ENCODE measurements at regions not wholly inside any gene's neighbourhood (a gene's known extent, or its start where the extent isn't known, plus 50 kb on each side); places are given as distances from the start of the nearest gene placed in this dataset.

DNA sequence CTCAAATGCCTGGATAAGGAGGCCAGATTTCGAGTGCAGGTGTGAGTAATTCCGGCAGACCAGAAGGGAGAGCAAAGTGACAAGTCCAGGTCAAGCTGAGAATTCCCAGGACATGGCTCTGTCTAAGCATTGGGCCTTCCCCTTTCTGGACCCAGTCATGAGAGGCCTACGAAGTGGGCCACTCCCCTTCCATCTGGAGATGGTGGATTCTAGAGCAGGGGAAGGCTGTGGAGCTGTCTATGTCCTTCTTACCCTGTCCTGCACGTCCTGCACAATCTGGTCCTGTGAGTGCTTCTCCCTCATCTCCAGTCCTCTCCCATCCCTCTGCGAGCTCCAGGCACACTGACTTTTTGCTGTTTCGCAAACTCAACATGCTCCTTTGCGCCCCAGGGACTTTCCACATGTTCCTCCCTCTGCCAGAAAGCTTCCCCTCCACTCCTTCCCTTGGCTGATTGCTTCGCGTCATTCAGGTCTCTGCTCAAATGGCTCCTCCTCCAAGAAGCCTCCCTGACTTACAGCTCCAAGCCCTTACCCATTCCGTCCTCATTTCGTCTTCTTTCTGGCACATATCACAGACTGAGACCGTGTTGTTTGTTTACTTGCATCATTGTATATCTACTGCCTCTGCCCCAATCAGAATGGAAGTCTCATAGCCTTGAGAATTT lies 193.2 kb downstream of the URI1 start:
- no peak overlapping the region for H3K9ac ChIP-seq (ENCODE audit: low read length)
- WGBS (ENCODE audit: extremely low coverage, insufficient coverage, low lambda C conversion rate): no CpG with 5 or more reads among the region's 12 CpGs
- H3K36me3 ChIP-seq (ENCODE audit: control insufficient read depth, insufficient read depth, low read length): no peaks in the 10 kb centered on the region
- H2BK120ac ChIP-seq (ENCODE audit: low read depth, low read length): no peak overlapping the region
- H3K79me2 ChIP-seq (ENCODE audit: control insufficient read depth, insufficient read depth, low read length): no peaks in the 10 kb centered on the region
- H3K27ac ChIP-seq (ENCODE audit: low read depth, low read length): no peak overlapping the region
- H2BK5ac ChIP-seq (ENCODE audit: low read length): no peak overlapping the region
- no peaks in the 10 kb centered on the region for H3K27me3 ChIP-seq (ENCODE audit: insufficient read depth, low read length, poor library complexity)
- no peak overlapping the region for H2AK5ac ChIP-seq (ENCODE audit: low read length)
- H3K23ac ChIP-seq (ENCODE audit: low read length): no peak overlapping the region
- no peaks in the 10 kb centered on the region for H3K4me1 ChIP-seq (ENCODE audit: control insufficient read depth, low read depth, low read length)
- no peak overlapping the region for H4K8ac ChIP-seq (ENCODE audit: low read depth, low read length)
- no peak overlapping the region for H4K5ac ChIP-seq (ENCODE audit: low read length)
- H3K4me3 ChIP-seq (ENCODE audit: low read length): no peak overlapping the region
- DNase-seq: no peak
- H3K4me2 ChIP-seq (ENCODE audit: low read length): no peak overlapping the region
- no peak overlapping the region for H3K18ac ChIP-seq (ENCODE audit: low read length)
- H3K56ac ChIP-seq (ENCODE audit: low read length): no peak overlapping the region
- no peaks in the 10 kb centered on the region for H3K79me1 ChIP-seq (ENCODE audit: low read length)
- no peak overlapping the region for H2BK15ac ChIP-seq (replicated peaks; ENCODE audit: low read depth)
- no peak overlapping the region for H3K4ac ChIP-seq (ENCODE audit: low read depth, low read length)

DNA sequence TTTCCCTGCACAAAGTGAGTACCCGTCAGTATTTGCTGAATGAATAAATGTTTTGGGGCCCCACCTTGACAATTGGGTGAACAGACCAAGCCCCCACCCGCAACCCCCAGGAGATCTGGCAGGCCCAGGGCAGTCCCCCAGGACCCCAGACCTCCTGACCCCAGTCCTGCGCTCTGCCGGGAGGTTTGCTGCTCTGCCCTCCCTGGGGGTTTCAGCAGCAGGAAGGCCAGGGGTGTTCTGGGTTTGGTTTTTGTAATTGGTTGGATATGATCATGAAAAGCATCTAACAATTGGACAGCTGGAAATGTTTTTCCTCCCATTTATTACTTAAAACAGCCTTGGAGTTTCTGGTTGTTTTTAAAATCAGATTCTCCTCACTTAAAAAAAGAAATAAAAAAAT lies 193.8 kb downstream of the URI1 start:
- Histone ChIP-seq H2AK5ac (ENCODE audit: low read length) (no peak overlapping the region), H3K4me3 (ENCODE audit: low read length) (no peak overlapping the region), H3K4me1 (ENCODE audit: control insufficient read depth, low read depth, low read length) (no peaks in the 10 kb centered on the region), H4K8ac (ENCODE audit: low read depth, low read length) (no peak overlapping the region), H3K79me2 (ENCODE audit: control insufficient read depth, insufficient read depth, low read length) (no peaks in the 10 kb centered on the region), H3K4ac (ENCODE audit: low read depth, low read length) (no peak overlapping the region), H3K18ac (ENCODE audit: low read length) (no peak overlapping the region), H2BK5ac (ENCODE audit: low read length) (no peak overlapping the region), H2BK15ac (replicated peaks; ENCODE audit: low read depth) (no peak overlapping the region), H3K23ac (ENCODE audit: low read length) (no peak overlapping the region), H3K27me3 (ENCODE audit: insufficient read depth, low read length, poor library complexity) (no peaks in the 10 kb centered on the region), H3K36me3 (ENCODE audit: control insufficient read depth, insufficient read depth, low read length) (no peaks in the 10 kb centered on the region), H3K4me2 (ENCODE audit: low read length) (no peak overlapping the region), H3K56ac (ENCODE audit: low read length) (no peak overlapping the region), H4K5ac (ENCODE audit: low read length) (no peak overlapping the region), H3K27ac (ENCODE audit: low read depth, low read length) (no peak overlapping the region), H2BK120ac (ENCODE audit: low read depth, low read length) (no peak overlapping the region), H3K79me1 (ENCODE audit: low read length) (no peaks in the 10 kb centered on the region), H3K9ac (ENCODE audit: low read length) (no peak overlapping the region)
- DNase-seq: no peak
- WGBS (ENCODE audit: extremely low coverage, insufficient coverage, low lambda C conversion rate): no CpG with 5 or more reads among the region's 4 CpGs

DNA sequence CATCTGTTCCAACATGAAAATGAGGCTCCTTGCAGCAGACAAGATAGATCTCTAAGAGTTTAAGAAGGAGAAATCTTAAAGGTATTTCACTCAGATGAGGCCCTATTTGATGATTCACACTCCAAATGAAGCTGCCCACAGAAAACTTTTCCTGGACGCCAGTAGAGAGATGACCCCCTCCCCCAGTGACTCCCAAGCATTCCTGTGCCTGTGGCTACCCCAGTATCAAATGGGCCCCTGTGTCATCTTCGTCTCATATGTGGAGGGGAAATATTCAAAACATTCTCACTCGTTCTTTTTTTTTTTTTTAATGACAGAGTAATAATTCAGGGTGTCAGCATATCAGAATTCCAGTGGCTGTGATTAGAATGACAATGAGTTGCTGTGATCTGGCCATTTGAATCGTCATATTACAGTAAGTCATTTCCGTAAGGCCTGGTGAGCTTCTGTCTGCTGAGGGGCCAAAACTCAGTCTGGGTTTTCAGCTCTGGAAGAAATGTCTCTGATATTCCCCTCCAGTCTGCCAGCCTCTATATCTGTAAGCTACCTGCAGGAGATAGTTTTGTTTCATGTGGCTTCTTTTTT lies 194.7 kb downstream of the URI1 start:
- no CpG with 5 or more reads among the region's 5 CpGs for WGBS (ENCODE audit: extremely low coverage, insufficient coverage, low lambda C conversion rate)

DNA sequence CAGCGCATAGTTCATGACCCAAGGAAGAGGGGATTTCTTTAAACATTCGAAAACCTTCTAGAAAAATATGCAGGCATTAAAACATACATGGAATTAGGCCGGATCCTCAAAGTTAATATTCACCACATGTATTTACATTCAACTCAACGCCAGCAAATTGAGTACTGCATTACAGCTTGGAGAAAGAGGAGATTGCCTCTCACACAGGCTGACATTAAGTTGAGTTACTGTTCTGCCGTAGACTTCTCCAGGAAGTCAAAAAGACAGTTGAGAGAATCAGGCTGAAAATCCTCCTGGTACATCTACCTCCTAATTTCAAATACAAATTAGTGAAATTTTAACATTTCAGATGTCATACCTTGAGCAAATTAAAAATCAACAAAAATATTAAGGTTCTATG lies 195.7 kb downstream of the URI1 start:
- no peak overlapping the region for H3K27ac ChIP-seq (ENCODE audit: low read depth, low read length)
- no peak overlapping the region for H2BK15ac ChIP-seq (replicated peaks; ENCODE audit: low read depth)
- H2AK5ac ChIP-seq (ENCODE audit: low read length): no peak overlapping the region
- H3K56ac ChIP-seq (ENCODE audit: low read length): no peak overlapping the region
- no peaks in the 10 kb centered on the region for H3K36me3 ChIP-seq (ENCODE audit: control insufficient read depth, insufficient read depth, low read length)
- H3K4me2 ChIP-seq (ENCODE audit: low read length): no peak overlapping the region
- H3K27me3 ChIP-seq (ENCODE audit: insufficient read depth, low read length, poor library complexity): no peaks in the 10 kb centered on the region
- WGBS (ENCODE audit: extremely low coverage, insufficient coverage, low lambda C conversion rate): no CpG with 5 or more reads among the region's 5 CpGs
- no peak overlapping the region for H3K9ac ChIP-seq (ENCODE audit: low read length)
- no peak overlapping the region for H2BK120ac ChIP-seq (ENCODE audit: low read depth, low read length)
- H2BK5ac ChIP-seq (ENCODE audit: low read length): no peak overlapping the region
- H3K18ac ChIP-seq (ENCODE audit: low read length): no peak overlapping the region
- no peaks in the 10 kb centered on the region for H3K79me1 ChIP-seq (ENCODE audit: low read length)
- no peak for DNase-seq
- no peak overlapping the region for H3K4me3 ChIP-seq (ENCODE audit: low read length)
- no peaks in the 10 kb centered on the region for H3K79me2 ChIP-seq (ENCODE audit: control insufficient read depth, insufficient read depth, low read length)
- H3K23ac ChIP-seq (ENCODE audit: low read length): no peak overlapping the region
- H4K8ac ChIP-seq (ENCODE audit: low read depth, low read length): no peak overlapping the region
- no peaks in the 10 kb centered on the region for H3K4me1 ChIP-seq (ENCODE audit: control insufficient read depth, low read depth, low read length)
- H3K4ac ChIP-seq (ENCODE audit: low read depth, low read length): no peak overlapping the region
- no peak overlapping the region for H4K5ac ChIP-seq (ENCODE audit: low read length)

More for the DNA sequence above, 194.7 kb downstream of the URI1 start:
- DNase-seq: no peak
- Histone ChIP-seq H2AK5ac (ENCODE audit: low read length) (no peak overlapping the region), H3K27ac (ENCODE audit: low read depth, low read length) (no peak overlapping the region), H3K36me3 (ENCODE audit: control insufficient read depth, insufficient read depth, low read length) (no peaks in the 10 kb centered on the region), H3K79me1 (ENCODE audit: low read length) (no peaks in the 10 kb centered on the region), H3K9ac (ENCODE audit: low read length) (no peak overlapping the region), H3K4me2 (ENCODE audit: low read length) (no peak overlapping the region), H3K4me1 (ENCODE audit: control insufficient read depth, low read depth, low read length) (no peaks in the 10 kb centered on the region), H4K5ac (ENCODE audit: low read length) (no peak overlapping the region), H3K23ac (ENCODE audit: low read length) (no peak overlapping the region), H3K79me2 (ENCODE audit: control insufficient read depth, insufficient read depth, low read length) (no peaks in the 10 kb centered on the region), H3K18ac (ENCODE audit: low read length) (no peak overlapping the region), H3K4ac (ENCODE audit: low read depth, low read length) (no peak overlapping the region), H2BK5ac (ENCODE audit: low read length) (no peak overlapping the region), H2BK15ac (replicated peaks; ENCODE audit: low read depth) (no peak overlapping the region), H3K4me3 (ENCODE audit: low read length) (no peak overlapping the region), H3K56ac (ENCODE audit: low read length) (no peak overlapping the region), H3K27me3 (ENCODE audit: insufficient read depth, low read length, poor library complexity) (no peaks in the 10 kb centered on the region), H4K8ac (ENCODE audit: low read depth, low read length) (no peak overlapping the region), H2BK120ac (ENCODE audit: low read depth, low read length) (no peak overlapping the region)

DNA sequence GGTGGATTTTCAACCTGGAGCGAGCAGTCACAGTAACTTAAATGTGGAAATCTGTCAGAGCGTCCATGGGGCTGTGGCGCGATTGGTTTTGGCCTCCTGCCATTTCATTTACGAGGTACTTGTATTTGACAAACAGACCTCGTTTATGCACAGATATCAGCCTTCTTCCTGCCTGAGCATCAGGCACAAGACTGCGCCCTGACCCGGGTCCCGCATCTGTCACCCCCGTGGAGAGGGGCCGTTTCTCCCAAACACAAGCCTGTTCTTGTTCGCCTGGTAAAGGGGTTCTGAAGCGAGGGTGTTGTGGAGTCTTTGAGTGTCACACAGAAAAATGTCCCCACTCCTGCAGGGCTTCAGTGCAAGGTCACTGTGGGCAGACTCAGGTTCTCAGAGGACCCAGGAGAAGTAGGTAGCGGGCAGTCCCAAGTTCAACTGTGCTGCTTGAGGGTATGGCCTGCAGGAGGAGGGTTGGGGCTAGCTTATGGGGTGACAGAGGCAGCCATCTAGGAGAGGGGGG lies 202.3 kb downstream of the URI1 start:
- H2BK15ac ChIP-seq (replicated peaks; ENCODE audit: low read depth): no peak overlapping the region
- WGBS (ENCODE audit: extremely low coverage, insufficient coverage, low lambda C conversion rate): no CpG with 5 or more reads among the region's 14 CpGs
- H3K4me2 ChIP-seq (ENCODE audit: low read length): no peak overlapping the region
- no peak overlapping the region for H3K4ac ChIP-seq (ENCODE audit: low read depth, low read length)
- H3K27me3 ChIP-seq (ENCODE audit: insufficient read depth, low read length, poor library complexity): no peaks in the 10 kb centered on the region
- no peaks in the 10 kb centered on the region for H3K4me1 ChIP-seq (ENCODE audit: control insufficient read depth, low read depth, low read length)
- no peak overlapping the region for H3K27ac ChIP-seq (ENCODE audit: low read depth, low read length)
- no peak overlapping the region for H2AK5ac ChIP-seq (ENCODE audit: low read length)
- no peak overlapping the region for H3K56ac ChIP-seq (ENCODE audit: low read length)
- no peaks in the 10 kb centered on the region for H3K36me3 ChIP-seq (ENCODE audit: control insufficient read depth, insufficient read depth, low read length)
- no peak overlapping the region for H4K5ac ChIP-seq (ENCODE audit: low read length)
- H3K79me1 ChIP-seq (ENCODE audit: low read length): no peaks in the 10 kb centered on the region
- H2BK5ac ChIP-seq (ENCODE audit: low read length): no peak overlapping the region
- DNase-seq: no peak
- H3K79me2 ChIP-seq (ENCODE audit: control insufficient read depth, insufficient read depth, low read length): no peaks in the 10 kb centered on the region
- H2BK120ac ChIP-seq (ENCODE audit: low read depth, low read length): no peak overlapping the region
- H3K9ac ChIP-seq (ENCODE audit: low read length): no peak overlapping the region
- no peak overlapping the region for H3K18ac ChIP-seq (ENCODE audit: low read length)
- H4K8ac ChIP-seq (ENCODE audit: low read depth, low read length): no peak overlapping the region
- H3K4me3 ChIP-seq (ENCODE audit: low read length): no peak overlapping the region
- H3K23ac ChIP-seq (ENCODE audit: low read length): no peak overlapping the region

DNA sequence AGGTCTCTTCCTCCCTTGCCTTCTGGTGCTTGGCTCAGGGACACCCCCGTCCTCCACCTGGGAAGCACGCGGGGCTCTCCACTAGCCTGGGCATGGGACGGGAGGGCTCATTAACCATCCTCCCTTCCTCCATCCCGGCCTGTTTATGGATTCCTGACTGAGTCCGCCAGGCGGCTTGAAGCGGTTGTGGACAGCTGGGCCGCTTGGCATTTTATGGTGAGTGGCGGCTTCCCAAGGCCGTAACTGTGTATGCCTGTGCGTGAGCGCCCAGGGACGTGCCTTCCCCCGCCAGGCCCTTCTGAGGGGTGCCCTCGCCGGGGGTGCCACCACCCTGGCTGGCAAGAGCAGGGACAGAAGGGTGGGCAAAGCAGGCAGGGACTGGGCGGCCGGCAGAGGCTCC lies 202.8 kb downstream of the URI1 start:
- H2BK120ac ChIP-seq (ENCODE audit: low read depth, low read length): no peak overlapping the region
- no peak overlapping the region for H3K9ac ChIP-seq (ENCODE audit: low read length)
- no peak overlapping the region for H3K4ac ChIP-seq (ENCODE audit: low read depth, low read length)
- H3K79me2 ChIP-seq (ENCODE audit: control insufficient read depth, insufficient read depth, low read length): no peaks in the 10 kb centered on the region
- no peak overlapping the region for H3K27ac ChIP-seq (ENCODE audit: low read depth, low read length)
- H3K27me3 ChIP-seq (ENCODE audit: insufficient read depth, low read length, poor library complexity): no peaks in the 10 kb centered on the region
- no peaks in the 10 kb centered on the region for H3K36me3 ChIP-seq (ENCODE audit: control insufficient read depth, insufficient read depth, low read length)
- no peak overlapping the region for H3K4me3 ChIP-seq (ENCODE audit: low read length)
- no peaks in the 10 kb centered on the region for H3K4me1 ChIP-seq (ENCODE audit: control insufficient read depth, low read depth, low read length)
- no peak for DNase-seq
- H3K56ac ChIP-seq (ENCODE audit: low read length): no peak overlapping the region
- H2AK5ac ChIP-seq (ENCODE audit: low read length): no peak overlapping the region
- no peak overlapping the region for H2BK5ac ChIP-seq (ENCODE audit: low read length)
- H3K4me2 ChIP-seq (ENCODE audit: low read length): no peak overlapping the region
- H4K5ac ChIP-seq (ENCODE audit: low read length): no peak overlapping the region
- no peak overlapping the region for H3K18ac ChIP-seq (ENCODE audit: low read length)
- H2BK15ac ChIP-seq (replicated peaks; ENCODE audit: low read depth): no peak overlapping the region
- H3K79me1 ChIP-seq (ENCODE audit: low read length): no peaks in the 10 kb centered on the region
- H4K8ac ChIP-seq (ENCODE audit: low read depth, low read length): no peak overlapping the region
- WGBS (ENCODE audit: extremely low coverage, insufficient coverage, low lambda C conversion rate): no CpG with 5 or more reads among the region's 19 CpGs
- H3K23ac ChIP-seq (ENCODE audit: low read length): no peak overlapping the region

All from mesendoderm (in vitro differentiated cells).